Type B pancreatic cell (in vitro differentiated cells): ENCODE measurements at regions not wholly inside any gene's neighbourhood (a gene's known extent, or its start where the extent isn't known, plus 50 kb on each side); places are given as distances from the start of the nearest gene placed in this dataset.

Source experiments
- DNase-seq: peaks from one replicate; pipeline ENCODE4 v3.0.0; 2021; ENCODE audit warnings: mixed read lengths; ENCODE audit not compliant: unreplicated experiment; ENCODE audit errors: extremely low spot score
- H3K27ac Mint-ChIP-seq: 2 replicates; pipeline ENCODE4 v1.8.0; 2021; ENCODE audit warnings: mild to moderate bottlenecking, mixed read lengths
- H3K27me3 Mint-ChIP-seq: 2 replicates; pipeline ENCODE4 v1.8.0; 2021; ENCODE audit warnings: mixed read lengths
- H3K36me3 Mint-ChIP-seq: 2 replicates; pipeline ENCODE4 v1.8.0; 2021; ENCODE audit warnings: mixed read lengths
- H3K4me1 Mint-ChIP-seq: one replicate; pipeline ENCODE4 v1.8.0; 2021; ENCODE audit warnings: mixed read lengths; ENCODE audit not compliant: unreplicated experiment
- H3K4me3 Mint-ChIP-seq: 2 replicates; pipeline ENCODE4 v1.8.0; 2021; ENCODE audit warnings: mild to moderate bottlenecking, mixed read lengths
- H3K9me3 Mint-ChIP-seq: 2 replicates; pipeline ENCODE4 v1.8.0; 2021; ENCODE audit warnings: mixed read lengths
- CTCF ChIP-seq: fragments of 200-600 bp; sonication (generic); conservative IDR thresholded peaks from 2 replicates; pipeline ENCODE4 v1.5.0; 2021; ENCODE audit warnings: antibody characterized with exemption, mild to moderate bottlenecking

- no peak overlapping the region for H3K27ac Mint-ChIP-seq
- H3K27me3 Mint-ChIP-seq, result peaks cover 37% of the 10 kb centered on the region
- H3K9me3 Mint-ChIP-seq, result no peaks in the 10 kb centered on the region
- no peaks in the 10 kb centered on the region for H3K4me1 Mint-ChIP-seq
- no peak for DNase-seq
- no peaks in the 10 kb centered on the region for H3K36me3 Mint-ChIP-seq
- TF ChIP-seq CTCF, result no peak
- no peak overlapping the region for H3K4me3 Mint-ChIP-seq
Measured at GRCh38 chr1:116185161-116185701, 74.0 kb downstream of the MAB21L3 start.

- peaks cover 32% of the 10 kb centered on the region for H3K27me3 Mint-ChIP-seq
- H3K36me3 Mint-ChIP-seq, result no peaks in the 10 kb centered on the region
- no peak for DNase-seq
- no peaks in the 10 kb centered on the region for H3K4me1 Mint-ChIP-seq
- H3K27ac Mint-ChIP-seq, result no peak overlapping the region
- H3K4me3 Mint-ChIP-seq, result no peak overlapping the region
- peaks cover 9% of the 10 kb centered on the region for H3K9me3 Mint-ChIP-seq
- no peak for TF ChIP-seq CTCF
Measured at GRCh38 chr1:116189481-116189880, 78.3 kb downstream of the MAB21L3 start.

GRCh38 chr1:116191294-116191693 lies 80.1 kb downstream of the MAB21L3 start:
- Mint-ChIP-seq H3K27ac (no peak overlapping the region), H3K36me3 (no peaks in the 10 kb centered on the region), H3K4me1 (peaks cover 8% of the 10 kb centered on the region), H3K9me3 (peaks cover 14% of the 10 kb centered on the region), H3K27me3 (peaks cover 26% of the 10 kb centered on the region), H3K4me3 (no peak overlapping the region)
- no peak for TF ChIP-seq CTCF
- no peak for DNase-seq

- Mint-ChIP-seq H3K4me1 (peaks cover 8% of the 10 kb centered on the region), H3K27me3 (peaks cover 19% of the 10 kb centered on the region), H3K27ac (no peak overlapping the region), H3K4me3 (no peak overlapping the region), H3K9me3 (peaks cover 14% of the 10 kb centered on the region), H3K36me3 (no peaks in the 10 kb centered on the region)
- no peak for DNase-seq
- no peak for TF ChIP-seq CTCF
Measured at GRCh38 chr1:116193768-116194167, 82.6 kb downstream of the MAB21L3 start.

- Mint-ChIP-seq H3K9me3 (peaks cover 14% of the 10 kb centered on the region), H3K27ac (peak overlapping the region; percentile 13), H3K4me3 (no peak overlapping the region), H3K4me1 (peaks cover 8% of the 10 kb centered on the region), H3K27me3 (peaks cover 13% of the 10 kb centered on the region), H3K36me3 (no peaks in the 10 kb centered on the region)
- no peak for TF ChIP-seq CTCF
- no peak for DNase-seq
Measured at GRCh38 chr1:116194568-116194967, 83.4 kb downstream of the MAB21L3 start.
